SK-N-SH treated with all-trans-retinoic acid at 6 μM for 48 hours (cell line): ENCODE measurements at regions not wholly inside any gene's neighbourhood (a gene's known extent, or its start where the extent isn't known, plus 50 kb on each side); places are given as distances from the start of the nearest gene placed in this dataset.

ENCODE experiments used
- ARNTL ChIP-seq: fragments of 450-650 bp; formaldehyde crosslinking; IDR thresholded peaks from 2 replicates; pipeline ENCODE4 v1.5.0; 2020; ENCODE audit warnings: low read depth, mild to moderate bottlenecking, moderate library complexity, borderline replicate concordance
- TCF4 ChIP-seq: fragments of 250-450 bp; sonication (Bioruptor Pico); IDR thresholded peaks from 2 replicates; pipeline ENCODE4 v1.8.0; 2021; ENCODE audit warnings: mild to moderate bottlenecking, moderate library complexity, borderline replicate concordance
- TOX ChIP-seq: fragments of 250-450 bp; sonication (Bioruptor Pico); IDR thresholded peaks from 2 replicates; pipeline ENCODE4 v1.8.0; 2021; ENCODE audit warnings: mild to moderate bottlenecking, moderate library complexity, borderline replicate concordance
- TF ChIP-seq, protein P1 (sequence below): fragments of 250-450 bp; sonication (Bioruptor Pico); IDR thresholded peaks from 2 replicates; pipeline ENCODE4 v1.8.0; 2020; ENCODE audit warnings: mild to moderate bottlenecking, moderate library complexity, borderline replicate concordance
- TF ChIP-seq, protein P2 (sequence below): fragments of 250-450 bp; sonication (Bioruptor Pico); IDR thresholded peaks from 2 replicates; pipeline ENCODE4 v1.5.0; 2020; ENCODE audit warnings: mild to moderate bottlenecking, moderate library complexity

DNA sequence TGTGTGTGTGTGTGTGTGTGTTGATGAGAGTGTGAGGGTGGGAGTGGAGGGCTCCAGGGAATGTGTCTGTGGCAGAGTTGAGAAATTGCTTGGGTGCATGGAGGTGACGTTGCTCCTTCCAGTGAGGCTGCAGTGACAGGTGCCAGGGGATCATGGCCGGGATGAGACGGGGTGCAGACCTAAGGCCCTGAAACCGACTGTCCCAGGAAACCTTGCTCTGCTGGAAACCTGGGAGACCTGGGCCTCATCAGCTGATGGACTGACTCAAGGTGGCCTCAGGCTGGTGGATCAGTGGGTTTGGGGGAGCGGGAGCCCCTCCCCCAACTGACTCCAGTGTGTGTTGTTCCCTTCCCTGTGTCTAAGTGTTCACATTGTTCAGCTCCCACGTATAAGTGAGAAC is 56.6 kb downstream of the INHBB start:
- TF ChIP-seq TOX (CRISPR knock-in tag) (no peak), TCF4 (CRISPR knock-in tag) (no peak), ARNTL (no peak)
- TF ChIP-seq, protein P1, sequence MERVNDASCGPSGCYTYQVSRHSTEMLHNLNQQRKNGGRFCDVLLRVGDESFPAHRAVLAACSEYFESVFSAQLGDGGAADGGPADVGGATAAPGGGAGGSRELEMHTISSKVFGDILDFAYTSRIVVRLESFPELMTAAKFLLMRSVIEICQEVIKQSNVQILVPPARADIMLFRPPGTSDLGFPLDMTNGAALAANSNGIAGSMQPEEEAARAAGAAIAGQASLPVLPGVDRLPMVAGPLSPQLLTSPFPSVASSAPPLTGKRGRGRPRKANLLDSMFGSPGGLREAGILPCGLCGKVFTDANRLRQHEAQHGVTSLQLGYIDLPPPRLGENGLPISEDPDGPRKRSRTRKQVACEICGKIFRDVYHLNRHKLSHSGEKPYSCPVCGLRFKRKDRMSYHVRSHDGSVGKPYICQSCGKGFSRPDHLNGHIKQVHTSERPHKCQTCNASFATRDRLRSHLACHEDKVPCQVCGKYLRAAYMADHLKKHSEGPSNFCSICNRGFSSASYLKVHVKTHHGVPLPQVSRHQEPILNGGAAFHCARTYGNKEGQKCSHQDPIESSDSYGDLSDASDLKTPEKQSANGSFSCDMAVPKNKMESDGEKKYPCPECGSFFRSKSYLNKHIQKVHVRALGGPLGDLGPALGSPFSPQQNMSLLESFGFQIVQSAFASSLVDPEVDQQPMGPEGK (CRISPR knock-in tag) = no peak
- TF ChIP-seq, protein P2, sequence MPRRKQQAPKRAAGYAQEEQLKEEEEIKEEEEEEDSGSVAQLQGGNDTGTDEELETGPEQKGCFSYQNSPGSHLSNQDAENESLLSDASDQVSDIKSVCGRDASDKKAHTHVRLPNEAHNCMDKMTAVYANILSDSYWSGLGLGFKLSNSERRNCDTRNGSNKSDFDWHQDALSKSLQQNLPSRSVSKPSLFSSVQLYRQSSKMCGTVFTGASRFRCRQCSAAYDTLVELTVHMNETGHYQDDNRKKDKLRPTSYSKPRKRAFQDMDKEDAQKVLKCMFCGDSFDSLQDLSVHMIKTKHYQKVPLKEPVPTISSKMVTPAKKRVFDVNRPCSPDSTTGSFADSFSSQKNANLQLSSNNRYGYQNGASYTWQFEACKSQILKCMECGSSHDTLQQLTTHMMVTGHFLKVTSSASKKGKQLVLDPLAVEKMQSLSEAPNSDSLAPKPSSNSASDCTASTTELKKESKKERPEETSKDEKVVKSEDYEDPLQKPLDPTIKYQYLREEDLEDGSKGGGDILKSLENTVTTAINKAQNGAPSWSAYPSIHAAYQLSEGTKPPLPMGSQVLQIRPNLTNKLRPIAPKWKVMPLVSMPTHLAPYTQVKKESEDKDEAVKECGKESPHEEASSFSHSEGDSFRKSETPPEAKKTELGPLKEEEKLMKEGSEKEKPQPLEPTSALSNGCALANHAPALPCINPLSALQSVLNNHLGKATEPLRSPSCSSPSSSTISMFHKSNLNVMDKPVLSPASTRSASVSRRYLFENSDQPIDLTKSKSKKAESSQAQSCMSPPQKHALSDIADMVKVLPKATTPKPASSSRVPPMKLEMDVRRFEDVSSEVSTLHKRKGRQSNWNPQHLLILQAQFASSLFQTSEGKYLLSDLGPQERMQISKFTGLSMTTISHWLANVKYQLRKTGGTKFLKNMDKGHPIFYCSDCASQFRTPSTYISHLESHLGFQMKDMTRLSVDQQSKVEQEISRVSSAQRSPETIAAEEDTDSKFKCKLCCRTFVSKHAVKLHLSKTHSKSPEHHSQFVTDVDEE (CRISPR knock-in tag) = no peak
